H1 (cell line): ENCODE measurements at regions not wholly inside any gene's neighbourhood (a gene's known extent, or its start where the extent isn't known, plus 50 kb on each side); places are given as distances from the start of the nearest gene placed in this dataset.

Experiments used
- CTCF ChIA-PET: fragments of 300-600 bp; sonication (Branson Sonifier 250); formaldehyde crosslinking; loops from one replicate; lab custom pipeline; 2021; ENCODE audit not compliant: partially characterized antibody; lab: Charles Lee
- POLR2A ChIA-PET: fragments of 300-600 bp; sonication (Branson Sonifier 250); formaldehyde crosslinking; loops from one replicate; lab custom pipeline; 2021; ENCODE audit warnings: inconsistent platforms; ENCODE audit not compliant: partially characterized antibody; lab: Charles Lee
- DNase-seq, 2 experiments: peaks; one replicate each; pipeline versions ENCODE4 v3.0.0 to v3.0.0-alpha.2; 2010 to 2022; ENCODE audit warnings: low spot score in 2 of 2, low read depth in 1 of 2, mixed read lengths in 1 of 2
- FAIRE-seq: peaks from 2 replicates; lab custom pipeline; 2011; peaks lifted over from hg19 to GRCh38; lab: Jason Lieb, UNC
- H2AFZ ChIP-seq: 2 replicates; pipeline ENCODE4 v1.8.1; 2012; ENCODE audit warnings: low read length, inconsistent platforms
- H2AK5ac ChIP-seq: 2 replicates; pipeline ENCODE4 v1.6.1; 2013; ENCODE audit warnings: low read depth, low read length
- H2BK120ac ChIP-seq: replicated peaks from 2 replicates; pipeline ENCODE3; 2013; ENCODE audit warnings: low read depth, low read length, inconsistent platforms
- H2BK12ac ChIP-seq: 2 replicates; pipeline ENCODE4 v1.6.1; 2013; ENCODE audit warnings: low read depth, low read length
- H2BK15ac ChIP-seq: 2 replicates; pipeline ENCODE4 v1.6.1; 2013; ENCODE audit warnings: low read length
- H2BK20ac ChIP-seq: 2 replicates; pipeline ENCODE4 v1.6.1; 2013; ENCODE audit warnings: low read length
- H2BK5ac ChIP-seq: 2 replicates; pipeline ENCODE4 v1.6.1; 2013; ENCODE audit warnings: low read depth, low read length
- H3K14ac ChIP-seq: 2 replicates; pipeline ENCODE4 v1.6.1; 2013; ENCODE audit warnings: inconsistent platforms; ENCODE audit not compliant: insufficient read length
- H3K18ac ChIP-seq: 2 replicates; pipeline ENCODE4 v1.6.1; 2013; ENCODE audit warnings: low read length; ENCODE audit errors: extremely low read depth
- H3K23ac ChIP-seq: 2 replicates; pipeline ENCODE4 v1.6.1; 2013; ENCODE audit warnings: inconsistent platforms; ENCODE audit not compliant: insufficient read length
- H3K23me2 ChIP-seq: 2 replicates; pipeline ENCODE4 v1.6.1; 2013; ENCODE audit warnings: low read depth, low read length
- H3K27ac ChIP-seq: 2 replicates; pipeline ENCODE4 v1.6.1; 2011; ENCODE audit warnings: low read depth, low read length, inconsistent platforms
- H3K27me3 ChIP-seq, 4 experiments: replicated peaks in 1 of 4; 1 replicate in 1 of 4; 2 replicates in 3 of 4; pipeline versions ENCODE4 v1.6.1 to v1.8.1; 2011 to 2013; ENCODE audit warnings: low read length in 3 of 4, mild to moderate bottlenecking in 3 of 4, inconsistent platforms in 2 of 4, mixed read lengths in 2 of 4, moderate library complexity in 1 of 4; ENCODE audit not compliant: control insufficient read depth in 3 of 4, insufficient read depth in 3 of 4; ENCODE audit errors: extremely low read depth in 1 of 4
- H3K36me3 ChIP-seq, 4 experiments: 2 replicates each; pipeline versions ENCODE4 v1.6.1 to v1.8.1; 2011 to 2013; ENCODE audit warnings: mild to moderate bottlenecking in 4 of 4, low read length in 3 of 4, moderate library complexity in 2 of 4, control low read depth in 1 of 4, inconsistent platforms in 1 of 4; ENCODE audit not compliant: insufficient read depth in 4 of 4, control insufficient read depth in 2 of 4
- H3K4ac ChIP-seq: replicated peaks from 2 replicates; pipeline ENCODE3; 2013; ENCODE audit warnings: low read length, low read depth, mixed read lengths, inconsistent platforms; ENCODE audit not compliant: insufficient read length
- H3K4me1 ChIP-seq, 4 experiments: replicated peaks in 1 of 4; 1 replicate in 1 of 4; 2 replicates in 3 of 4; pipeline versions ENCODE4 v1.6.1 to v1.8.1; 2011 to 2013; ENCODE audit warnings: low read length in 3 of 4, inconsistent platforms in 2 of 4, mixed read lengths in 1 of 4; ENCODE audit not compliant: insufficient read depth in 4 of 4, control insufficient read depth in 3 of 4
- H3K4me2 ChIP-seq, 2 experiments: 2 replicates each; pipeline versions ENCODE4 v1.6.1 to v1.8.1; 2011 to 2013; ENCODE audit warnings: low read depth in 2 of 2, low read length in 2 of 2, control low read depth in 1 of 2, inconsistent platforms in 1 of 2, mild to moderate bottlenecking in 1 of 2; ENCODE audit not compliant: insufficient read depth in 1 of 2
- H3K4me3 ChIP-seq, 4 experiments: fragments of 200-600, 300-600 bp in 1 of 4; sonication (generic), shearing (Covaris generic), sonication (Bioruptor Twin) in 1 of 4; 2 replicates each; pipeline versions ENCODE4 v1.5.1 to v1.8.1; 2011 to 2016; ENCODE audit warnings: low read length in 4 of 4, low read depth in 3 of 4, control low read depth in 2 of 4, inconsistent platforms in 2 of 4, mild to moderate bottlenecking in 2 of 4, mixed read lengths in 1 of 4, moderate library complexity in 1 of 4; ENCODE audit not compliant: insufficient read depth in 2 of 4; ENCODE audit errors: extremely low read depth in 1 of 4
- H3K56ac ChIP-seq: replicated peaks from 2 replicates; pipeline ENCODE3; 2013; ENCODE audit warnings: low read depth, mild to moderate bottlenecking, mixed read lengths, low read length, inconsistent platforms; ENCODE audit not compliant: insufficient read length
- H3K79me1 ChIP-seq: 2 replicates; pipeline ENCODE4 v1.6.1; 2013; ENCODE audit warnings: low read depth, low read length, control low read depth
- H3K79me2 ChIP-seq, 2 experiments: 2 replicates each; pipeline versions ENCODE4 v1.6.1 to v1.8.1; 2012 to 2013; ENCODE audit warnings: low read length in 2 of 2, mild to moderate bottlenecking in 2 of 2, inconsistent platforms in 1 of 2; ENCODE audit not compliant: insufficient read depth in 2 of 2, control insufficient read depth in 1 of 2
- H3K9ac ChIP-seq, 4 experiments: replicated peaks in 1 of 4; 1 replicate in 1 of 4; 2 replicates in 3 of 4; pipeline versions ENCODE4 v1.6.1 to v1.8.1; 2011 to 2013; ENCODE audit warnings: low read depth in 3 of 4, low read length in 3 of 4, control low read depth in 2 of 4, mild to moderate bottlenecking in 2 of 4, moderate library complexity in 2 of 4, inconsistent platforms in 1 of 4; ENCODE audit errors: extremely low read depth in 1 of 4
- H3K9me3 ChIP-seq, 2 experiments: 2 replicates each; pipeline versions ENCODE4 v1.6.1 to v1.8.1; 2012 to 2013; ENCODE audit warnings: mild to moderate bottlenecking in 2 of 2, moderate library complexity in 2 of 2, control low read depth in 1 of 2, inconsistent platforms in 1 of 2, low read depth in 1 of 2, low read length in 1 of 2, mixed read lengths in 1 of 2; ENCODE audit not compliant: insufficient read depth in 2 of 2
- H4K20me1 ChIP-seq, 2 experiments: replicated peaks in 1 of 2; 2 replicates each; pipeline versions ENCODE3 to v1.8.1; 2011 to 2013; ENCODE audit warnings: inconsistent platforms in 2 of 2, low read length in 2 of 2, mild to moderate bottlenecking in 1 of 2; ENCODE audit not compliant: insufficient read depth in 2 of 2, control insufficient read depth in 1 of 2
- H4K5ac ChIP-seq: 2 replicates; pipeline ENCODE4 v1.6.1; 2013; ENCODE audit warnings: low read length, low read depth, mixed read lengths, inconsistent platforms; ENCODE audit not compliant: insufficient read length
- H4K8ac ChIP-seq: 2 replicates; pipeline ENCODE4 v1.8.0; 2013; ENCODE audit warnings: mild to moderate bottlenecking, moderate library complexity, low read length, inconsistent platforms; ENCODE audit not compliant: insufficient read depth; ENCODE audit errors: extremely low read depth
- H4K91ac ChIP-seq: replicated peaks from 2 replicates; pipeline ENCODE3; 2013; ENCODE audit warnings: low read length, mixed read lengths, inconsistent platforms; ENCODE audit not compliant: insufficient read length
- CREB1 ChIP-seq: IDR thresholded peaks from 2 replicates; pipeline ENCODE4 v1.6.1; 2012; ENCODE audit warnings: inconsistent platforms
- GTF2F1 ChIP-seq: IDR thresholded peaks from 2 replicates; pipeline ENCODE4 v1.6.1; 2012; ENCODE audit warnings: low read depth, low read length, improper control_type of control experiment, borderline replicate concordance
- JUN ChIP-seq: IDR thresholded peaks from 2 replicates; pipeline ENCODE4 v1.6.1; 2011; ENCODE audit warnings: low read depth, mild to moderate bottlenecking, improper control_type of control experiment, low read length
- KDM1A ChIP-seq: fragments of 200-600, 300-600 bp; sonication (generic); IDR thresholded peaks from 2 replicates; pipeline ENCODE4 v1.7.1; 2016; ENCODE audit warnings: mild to moderate bottlenecking, low read length, borderline replicate concordance
- RNF2 ChIP-seq: fragments of 200-900, 300-1000 bp; sonication (generic); IDR thresholded peaks from 2 replicates; pipeline ENCODE4 v1.7.1; 2016; ENCODE audit warnings: borderline replicate concordance, low read depth, mild to moderate bottlenecking, antibody characterized with exemption, low read length; ENCODE audit not compliant: poor library complexity, severe bottlenecking; ENCODE audit errors: missing control alignments
- SIX5 ChIP-seq: IDR thresholded peaks from 2 replicates; pipeline ENCODE4 v1.6.1; 2011; ENCODE audit warnings: mild to moderate bottlenecking, low read depth, low read length
- WGBS, 2 experiments: shearing (Covaris generic) in 1 of 2; methylation state at CpG; one replicate each; pipeline versions ENCODE4 v1.1.6 to v1.1.7; 2013 to 2015; ENCODE audit warnings: low lambda C conversion rate in 2 of 2, mixed read lengths in 2 of 2, inconsistent platforms in 1 of 2, low coverage in 1 of 2, missing lambda C conversion rate in 1 of 2; ENCODE audit not compliant: insufficient replicate concordance in 2 of 2, insufficient coverage in 1 of 2, insufficient read length in 1 of 2; ENCODE audit errors: extremely low coverage in 1 of 2, missing lambda C conversion rate in 1 of 2; 5-methylcytosine and 5-hydroxymethylcytosine counted together

DNA sequence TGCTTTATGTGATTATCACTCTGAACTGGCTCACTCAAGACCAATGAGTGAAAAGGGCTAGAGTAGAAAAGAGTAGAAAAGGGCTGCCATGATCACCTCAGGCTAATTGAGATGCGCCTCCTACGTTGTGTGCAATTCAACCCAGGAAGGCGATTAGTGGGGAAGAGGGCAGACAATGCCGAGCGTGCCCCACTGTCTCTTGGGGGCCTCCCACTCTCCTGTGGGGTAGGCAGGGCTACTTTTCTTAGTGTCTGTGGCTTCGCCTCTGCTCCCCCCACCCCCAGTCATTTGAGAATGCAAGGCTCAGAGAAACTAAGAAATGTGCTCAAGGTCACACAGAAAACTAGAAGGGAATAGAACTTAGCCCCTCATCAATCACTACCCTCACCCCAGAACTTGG is 57.7 kb upstream of the RASD2 start:
- DNase-seq: no peak
- no peak overlapping the region for H3K23ac ChIP-seq
- no peak overlapping the region for H3K18ac ChIP-seq
- H2AFZ ChIP-seq: no peak overlapping the region
- no peak overlapping the region for H3K4ac ChIP-seq
- H2BK20ac ChIP-seq: no peak overlapping the region
- H2BK12ac ChIP-seq: no peak overlapping the region
- H4K8ac ChIP-seq: no peak overlapping the region
- H3K27ac ChIP-seq: no peak overlapping the region
- H3K14ac ChIP-seq: no peak overlapping the region
- H3K4me1 ChIP-seq: no peaks in the 10 kb centered on the region; a peak in 1 of 7 replicates
- no peak overlapping the region for H3K4me3 ChIP-seq
- ChIA-PET POLR2A (no interaction called here), CTCF (interaction anchor here (1.2 to 1.7 kb wide), 3 partner anchors 12 to 100 kb away, joined by 3 to 5 read pairs (median 4); no protein-coding TSS in a partner anchor)
- H3K79me2 ChIP-seq: no peaks in the 10 kb centered on the region
- H3K9me3 ChIP-seq: no peaks in the 10 kb centered on the region
- H3K36me3 ChIP-seq: no peaks in the 10 kb centered on the region
- no peaks in the 10 kb centered on the region for H4K20me1 ChIP-seq
- no peak overlapping the region for H3K9ac ChIP-seq
- no peak for FAIRE-seq
- no peak overlapping the region for H2AK5ac ChIP-seq
- H2BK5ac ChIP-seq: no peak overlapping the region
- no peak overlapping the region for H2BK120ac ChIP-seq
- no peak overlapping the region for H2BK15ac ChIP-seq
- no peak overlapping the region for H3K4me2 ChIP-seq
- no peak overlapping the region for H4K91ac ChIP-seq
- H4K5ac ChIP-seq: no peak overlapping the region
- 0 out of 7 replicates have a peak, but pooled peaks cover 0 to 2% (median 0%) of the 10 kb centered on the region in 4 experiments for H3K27me3 ChIP-seq
- WGBS, 2 experiments: 80% methylated on average over 6 of the region's 6 CpGs; no CpG with 5 or more reads in 1 of the 2 experiments
- no peak overlapping the region for H3K56ac ChIP-seq
- H3K23me2 ChIP-seq: no peaks in the 10 kb centered on the region
- no peaks in the 10 kb centered on the region for H3K79me1 ChIP-seq
- TF ChIP-seq RNF2 (no peak), SIX5 (no peak), KDM1A (no peak), CREB1 (no peak), GTF2F1 (no peak), JUN (no peak)
